Gastroesophageal sphincter (tissue), 3 donors: ENCODE measurements at regions not wholly inside any gene's neighbourhood (a gene's known extent, or its start where the extent isn't known, plus 50 kb on each side); places are given as distances from the start of the nearest gene placed in this dataset.
"Not testable (repeated sequence)": the region's sequence is repeated elsewhere in the genome, so short reads cannot be mapped to it uniquely, and the experiment has no call there.

Experiments
- CTCF ChIP-seq, 4 experiments: fragments of 200-600 bp in 2 of 4; fragments of 450-650 bp in 2 of 4; sonication (generic) in 1 of 4; IDR thresholded peaks; one replicate each; pipeline ENCODE4 v1.5.1; 2017 to 2019; ENCODE audit warnings: antibody characterized with exemption in 4 of 4, mild to moderate bottlenecking in 2 of 4, moderate library complexity in 2 of 4
- EP300 ChIP-seq: sonication (generic); formaldehyde crosslinking; IDR thresholded peaks from one replicate; pipeline ENCODE4 v1.6.1; 2017; ENCODE audit warnings: antibody characterized with exemption, mild to moderate bottlenecking
- POLR2A ChIP-seq, 2 donors: fragments of 450-650 bp; IDR thresholded peaks; one replicate each; pipeline ENCODE4 v1.6.1; 2017; ENCODE audit warnings: antibody characterized with exemption in 2 of 2, mild to moderate bottlenecking in 2 of 2, moderate library complexity in 1 of 2
- POLR2AphosphoS5 ChIP-seq: sonication (generic); formaldehyde crosslinking; IDR thresholded peaks from one replicate; pipeline ENCODE4 v1.6.1; 2017; ENCODE audit warnings: antibody characterized with exemption

DNA sequence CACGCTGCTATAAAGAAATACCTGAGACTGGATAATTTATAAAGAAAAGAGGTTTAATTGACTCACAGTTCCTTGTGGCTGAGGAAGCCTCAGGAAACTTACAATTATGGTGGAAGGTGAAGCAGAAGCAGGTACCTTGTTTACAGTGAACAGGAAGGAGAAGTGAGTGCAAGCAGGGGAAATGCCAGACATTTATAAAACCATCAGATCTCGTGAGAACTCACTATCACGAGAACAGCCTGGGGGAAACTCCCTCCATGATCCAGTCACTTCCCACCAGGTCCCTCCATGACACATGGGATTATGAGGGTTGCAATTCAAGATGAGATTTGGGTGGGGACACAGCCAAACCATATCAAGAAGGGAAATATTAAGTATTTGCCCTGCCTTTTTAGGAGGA is 305.8 kb downstream of the REEP3 start:
- not testable (repeated sequence) for TF ChIP-seq CTCF (IDR thresholded peaks at IDR 0.05); POLR2A (IDR thresholded peaks at IDR 0.05); POLR2AphosphoS5; EP300
